ENCODE measurements at regions not wholly inside any gene's neighbourhood (a gene's known extent, or its start where the extent isn't known, plus 50 kb on each side); places are given as distances from the start of the nearest gene placed in this dataset.

GRCh38 chr7:91651986-91652385 is 228.5 kb downstream of the MTERF1 start:
- no peaks in the 10 kb centered on the region for H3K27me3 ChIP-seq
- WGBS, 2 donors (ENCODE audit: low coverage in 1 of 2), result 86% methylated on average over 1 of the region's 1 CpG; no CpG with 5 or more reads in 1 of the 2 donors
- ATAC-seq, result no peak
- H3K27ac ChIP-seq, result no peak overlapping the region
- H3K36me3 ChIP-seq, result no peaks in the 10 kb centered on the region
- TF ChIP-seq POLR2A (IDR thresholded peaks at IDR 0.05) (no peak), POLR2AphosphoS5 (IDR thresholded peaks at IDR 0.05) (no peak), EP300 (IDR thresholded peaks at IDR 0.05) (no peak), CTCF (IDR thresholded peaks at IDR 0.05) (no peak)
- H3K4me1 ChIP-seq, result no peaks in the 10 kb centered on the region
- H3K4me3 ChIP-seq, result no peak overlapping the region
- H3K9me3 ChIP-seq, result no peaks in the 10 kb centered on the region

GRCh38 chr7:91653286-91653685 is 227.2 kb downstream of the MTERF1 start:
- H3K27me3 ChIP-seq, result no peaks in the 10 kb centered on the region
- H3K36me3 ChIP-seq, result no peaks in the 10 kb centered on the region
- TF ChIP-seq CTCF (IDR thresholded peaks at IDR 0.05), result no peak
- no peak overlapping the region for H3K4me3 ChIP-seq
- H3K27ac ChIP-seq, result no peak overlapping the region
- no peaks in the 10 kb centered on the region for H3K4me1 ChIP-seq
- ATAC-seq, result no peak
- H3K9me3 ChIP-seq, result no peaks in the 10 kb centered on the region

- no peak for ATAC-seq
- no peak for TF ChIP-seq EP300 (IDR thresholded peaks at IDR 0.05)
- no peak for TF ChIP-seq CTCF (IDR thresholded peaks at IDR 0.05)
- no peak for TF ChIP-seq POLR2A (IDR thresholded peaks at IDR 0.05)
- no peak for TF ChIP-seq POLR2AphosphoS5 (IDR thresholded peaks at IDR 0.05)
- H3K27ac ChIP-seq, result no peak overlapping the region
- H3K36me3 ChIP-seq, result no peaks in the 10 kb centered on the region
- H3K27me3 ChIP-seq, result no peaks in the 10 kb centered on the region
- no peak overlapping the region for H3K4me3 ChIP-seq
- no peaks in the 10 kb centered on the region for H3K4me1 ChIP-seq
- H3K9me3 ChIP-seq, result no peaks in the 10 kb centered on the region
Observed at GRCh38 chr7:91655656-91656055, 224.8 kb downstream of the MTERF1 start.

- TF ChIP-seq POLR2AphosphoS5 (IDR thresholded peaks at IDR 0.05) (no peak), CTCF (IDR thresholded peaks at IDR 0.05) (no peak), POLR2A (IDR thresholded peaks at IDR 0.05) (no peak), EP300 (IDR thresholded peaks at IDR 0.05) (no peak)
- Histone ChIP-seq H3K27ac (no peak overlapping the region), H3K4me3 (no peak overlapping the region), H3K9me3 (no peaks in the 10 kb centered on the region), H3K4me1 (no peaks in the 10 kb centered on the region), H3K27me3 (no peaks in the 10 kb centered on the region), H3K36me3 (no peaks in the 10 kb centered on the region)
- 79 to 96% methylated on average over 4 to 8 of the region's 9 CpGs for WGBS, 2 donors (ENCODE audit: low coverage in 1 of 2)
- ATAC-seq, result peak; percentile 69
Observed at GRCh38 chr7:91656541-91657482, 223.7 kb downstream of the MTERF1 start.

- Histone ChIP-seq H3K4me3 (no peak overlapping the region), H3K27me3 (no peaks in the 10 kb centered on the region), H3K4me1 (no peaks in the 10 kb centered on the region), H3K36me3 (no peaks in the 10 kb centered on the region), H3K27ac (no peak overlapping the region), H3K9me3 (no peaks in the 10 kb centered on the region)
- 33 to 46% methylated on average over 2 to 3 of the region's 3 CpGs for WGBS, 2 donors (ENCODE audit: low coverage in 1 of 2)
- TF ChIP-seq CTCF (IDR thresholded peaks at IDR 0.05), result no peak
- no peak for TF ChIP-seq POLR2A (IDR thresholded peaks at IDR 0.05)
- TF ChIP-seq EP300 (IDR thresholded peaks at IDR 0.05), result no peak
- TF ChIP-seq POLR2AphosphoS5 (IDR thresholded peaks at IDR 0.05), result no peak
- ATAC-seq, result peak; percentile 22
Observed at GRCh38 chr7:91657483-91658071, 222.9 kb downstream of the MTERF1 start.

Data from gastroesophageal sphincter (tissue), 4 donors.